Amniotic epithelial cell (primary cell): ENCODE measurements at regions not wholly inside any gene's neighbourhood (a gene's known extent, or its start where the extent isn't known, plus 50 kb on each side); places are given as distances from the start of the nearest gene placed in this dataset.

Source experiments
- DNase-seq: peaks from one replicate; pipeline ENCODE4 v3.0.0-alpha.2; 2010; ENCODE audit warnings: low read depth

GRCh38 chr5:56482363-56482762, 249.2 kb upstream of the ANKRD55 start:
- no peak for DNase-seq

GRCh38 chr5:56481428-56482357, 248.6 kb upstream of the ANKRD55 start:
- no peak for DNase-seq

- peak; percentile 74 for DNase-seq
Observed at GRCh38 chr5:56480705-56481427, 247.7 kb upstream of the ANKRD55 start.

GRCh38 chr5:56480078-56480704, 247.1 kb upstream of the ANKRD55 start:
- DNase-seq, result peak; percentile 48

GRCh38 chr5:56479696-56480077, 246.6 kb upstream of the ANKRD55 start:
- DNase-seq, result peak; percentile 80

GRCh38 chr5:56479126-56479525, 246.0 kb upstream of the ANKRD55 start:
- DNase-seq, result no peak

GRCh38 chr5:56478062-56478461, 244.9 kb upstream of the ANKRD55 start:
- no peak for DNase-seq

GRCh38 chr5:56476487-56476856, 243.3 kb upstream of the ANKRD55 start:
- peak; percentile 53 for DNase-seq

- DNase-seq, result peak; percentile 79
Observed at GRCh38 chr5:56475689-56476486, 242.8 kb upstream of the ANKRD55 start.

- DNase-seq, result no peak
Observed at GRCh38 chr5:56471707-56472106, 238.6 kb upstream of the ANKRD55 start.

- DNase-seq, result no peak
Observed at GRCh38 chr5:56470007-56470406, 236.9 kb upstream of the ANKRD55 start.

- no peak for DNase-seq
Observed at GRCh38 chr5:56468277-56468676, 235.1 kb upstream of the ANKRD55 start.

- no peak for DNase-seq
Observed at GRCh38 chr5:56467176-56467717, 234.1 kb upstream of the ANKRD55 start.

GRCh38 chr5:56466136-56466816, 233.1 kb upstream of the ANKRD55 start:
- no peak for DNase-seq

GRCh38 chr5:56465769-56466135, 232.6 kb upstream of the ANKRD55 start:
- peak; percentile 34 for DNase-seq

GRCh38 chr5:56464935-56465768, 232.0 kb upstream of the ANKRD55 start:
- no peak for DNase-seq

- no peak for DNase-seq
Observed at GRCh38 chr5:56463944-56464571, 230.9 kb upstream of the ANKRD55 start.

- DNase-seq, result no peak
Observed at GRCh38 chr5:56461584-56461983, 228.5 kb upstream of the ANKRD55 start.

GRCh38 chr5:56460681-56461191, 227.6 kb upstream of the ANKRD55 start:
- no peak for DNase-seq

GRCh38 chr5:56460195-56460546, 227.0 kb upstream of the ANKRD55 start:
- no peak for DNase-seq
